SU-DHL-6 (cell line): ENCODE measurements at regions not wholly inside any gene's neighbourhood (a gene's known extent, or its start where the extent isn't known, plus 50 kb on each side); places are given as distances from the start of the nearest gene placed in this dataset.

ENCODE experiments used
- EZH2phosphoT487 ChIP-seq: fragments of 200-600 bp; sonication (generic), shearing (Covaris generic); conservative IDR thresholded peaks from 2 replicates; pipeline ENCODE4 v1.6.1; 2018; ENCODE audit warnings: mild to moderate bottlenecking, antibody characterized with exemption, low read length, moderate library complexity, mixed read lengths
- TF ChIP-seq, protein P1 (sequence below): fragments of 200-600 bp; sonication (generic); IDR thresholded peaks from one replicate; pipeline ENCODE4 v1.5.1; 2017; ENCODE audit warnings: antibody characterized with exemption, mild to moderate bottlenecking, low read length, moderate library complexity; ENCODE audit not compliant: insufficient read depth, poor library complexity, severe bottlenecking

DNA sequence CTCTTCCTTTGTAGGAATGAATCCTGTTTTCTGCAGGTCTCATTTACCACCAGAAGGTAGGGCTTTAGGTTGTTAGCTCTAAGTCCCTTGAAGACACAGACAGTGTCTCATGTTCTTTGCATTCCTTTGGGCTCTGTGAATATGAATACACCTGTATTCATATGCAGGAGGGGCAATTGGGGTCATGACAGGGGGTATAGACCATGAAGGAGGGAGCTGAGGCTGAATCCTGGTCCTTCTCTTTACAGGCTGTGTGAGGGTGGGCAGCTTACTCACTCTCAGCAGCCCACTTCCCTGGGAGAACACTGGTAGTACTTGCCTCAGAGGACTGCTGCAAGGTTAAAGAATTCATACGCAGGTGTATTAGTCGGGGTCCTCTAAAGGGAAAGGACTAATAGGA is 267.2 kb upstream of the MGMT start:
- TF ChIP-seq, protein P1, sequence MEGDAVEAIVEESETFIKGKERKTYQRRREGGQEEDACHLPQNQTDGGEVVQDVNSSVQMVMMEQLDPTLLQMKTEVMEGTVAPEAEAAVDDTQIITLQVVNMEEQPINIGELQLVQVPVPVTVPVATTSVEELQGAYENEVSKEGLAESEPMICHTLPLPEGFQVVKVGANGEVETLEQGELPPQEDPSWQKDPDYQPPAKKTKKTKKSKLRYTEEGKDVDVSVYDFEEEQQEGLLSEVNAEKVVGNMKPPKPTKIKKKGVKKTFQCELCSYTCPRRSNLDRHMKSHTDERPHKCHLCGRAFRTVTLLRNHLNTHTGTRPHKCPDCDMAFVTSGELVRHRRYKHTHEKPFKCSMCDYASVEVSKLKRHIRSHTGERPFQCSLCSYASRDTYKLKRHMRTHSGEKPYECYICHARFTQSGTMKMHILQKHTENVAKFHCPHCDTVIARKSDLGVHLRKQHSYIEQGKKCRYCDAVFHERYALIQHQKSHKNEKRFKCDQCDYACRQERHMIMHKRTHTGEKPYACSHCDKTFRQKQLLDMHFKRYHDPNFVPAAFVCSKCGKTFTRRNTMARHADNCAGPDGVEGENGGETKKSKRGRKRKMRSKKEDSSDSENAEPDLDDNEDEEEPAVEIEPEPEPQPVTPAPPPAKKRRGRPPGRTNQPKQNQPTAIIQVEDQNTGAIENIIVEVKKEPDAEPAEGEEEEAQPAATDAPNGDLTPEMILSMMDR = no peak
- TF ChIP-seq EZH2phosphoT487 = no peak
